Esophagus squamous epithelium (tissue), 4 donors: ENCODE measurements at regions not wholly inside any gene's neighbourhood (a gene's known extent, or its start where the extent isn't known, plus 50 kb on each side); places are given as distances from the start of the nearest gene placed in this dataset.

Experiments used
- CTCF ChIP-seq, 6 experiments: fragments of 450-650 bp in 4 of 6; fragments of 200-600 bp in 2 of 6; sonication (generic) in 2 of 6; IDR thresholded peaks; one replicate each; pipeline ENCODE4 v1.5.1; 2016 to 2019; ENCODE audit warnings: antibody characterized with exemption in 6 of 6, mild to moderate bottlenecking in 4 of 6, moderate library complexity in 4 of 6
- POLR2A ChIP-seq, 4 donors: fragments of 450-650 bp; IDR thresholded peaks; one replicate each; pipeline ENCODE4 v1.6.1; 2017; ENCODE audit warnings: antibody characterized with exemption in 4 of 4, mild to moderate bottlenecking in 4 of 4, moderate library complexity in 3 of 4

GRCh38 chr3:144458283-144458682 lies 486.7 kb downstream of the DIPK2A start:
- TF ChIP-seq CTCF (IDR thresholded peaks at IDR 0.05) (no peak), POLR2A (IDR thresholded peaks at IDR 0.05) (no peak)
